CD4-positive, alpha-beta T cell treated with Interleukin-6 at 100 ng/mL for 8 hours (primary cell): ENCODE measurements at regions not wholly inside any gene's neighbourhood (a gene's known extent, or its start where the extent isn't known, plus 50 kb on each side); places are given as distances from the start of the nearest gene placed in this dataset.

Source experiments
- DNase-seq: peaks from one replicate; pipeline ENCODE4 v3.0.0-alpha.2; 2020; ENCODE audit warnings: mixed read lengths, low spot score

GRCh38 chr3:18675197-18675596 lies 250.1 kb upstream of the SATB1 start:
- no peak for DNase-seq

- no peak for DNase-seq
Observed at GRCh38 chr3:18672561-18672960, 247.4 kb upstream of the SATB1 start.

- no peak for DNase-seq
Observed at GRCh38 chr3:18670759-18671158, 245.6 kb upstream of the SATB1 start.

- DNase-seq: no peak
Observed at GRCh38 chr3:18669374-18669773, 244.2 kb upstream of the SATB1 start.

- DNase-seq: no peak
Observed at GRCh38 chr3:18667552-18667951, 242.4 kb upstream of the SATB1 start.

GRCh38 chr3:18666655-18667054 lies 241.5 kb upstream of the SATB1 start:
- DNase-seq: no peak

GRCh38 chr3:18660059-18660458 lies 234.9 kb upstream of the SATB1 start:
- DNase-seq: no peak

GRCh38 chr3:18657858-18658820 lies 233.0 kb upstream of the SATB1 start:
- DNase-seq: peak; percentile 30

GRCh38 chr3:18656866-18657265 lies 231.7 kb upstream of the SATB1 start:
- no peak for DNase-seq

- DNase-seq: no peak
Observed at GRCh38 chr3:18656410-18656809, 231.3 kb upstream of the SATB1 start.

GRCh38 chr3:18655827-18656226 lies 230.7 kb upstream of the SATB1 start:
- no peak for DNase-seq

GRCh38 chr3:18652781-18653180 lies 227.6 kb upstream of the SATB1 start:
- DNase-seq: no peak

- no peak for DNase-seq
Observed at GRCh38 chr3:18650731-18651130, 225.6 kb upstream of the SATB1 start.

- peak; percentile 2 for DNase-seq
Observed at GRCh38 chr3:18649666-18650363, 224.7 kb upstream of the SATB1 start.

GRCh38 chr3:18648868-18649462 lies 223.8 kb upstream of the SATB1 start:
- DNase-seq: no peak

- no peak for DNase-seq
Observed at GRCh38 chr3:18648159-18648558, 223.0 kb upstream of the SATB1 start.

- DNase-seq: no peak
Observed at GRCh38 chr3:18645619-18646018, 220.5 kb upstream of the SATB1 start.

- DNase-seq: peak; percentile 42
Observed at GRCh38 chr3:18643281-18643680, 218.1 kb upstream of the SATB1 start.

GRCh38 chr3:18641916-18642315 lies 216.8 kb upstream of the SATB1 start:
- no peak for DNase-seq

- no peak for DNase-seq
Observed at GRCh38 chr3:18635215-18635614, 210.1 kb upstream of the SATB1 start.

- no peak for DNase-seq
Observed at GRCh38 chr3:18634461-18634860, 209.3 kb upstream of the SATB1 start.

- no peak for DNase-seq
Observed at GRCh38 chr3:18633002-18633401, 207.9 kb upstream of the SATB1 start.

GRCh38 chr3:18630295-18630694 lies 205.2 kb upstream of the SATB1 start:
- DNase-seq: no peak
